SK-N-SH (cell line): ENCODE measurements at regions not wholly inside any gene's neighbourhood (a gene's known extent, or its start where the extent isn't known, plus 50 kb on each side); places are given as distances from the start of the nearest gene placed in this dataset.

ENCODE experiments used
- CTCF ChIA-PET: fragments of 300-600, 350-600 bp; formaldehyde crosslinking; extraction: SDS; loops from one replicate; lab custom pipeline; 2021; lab: Yijun Ruan, JAX
- POLR2A ChIA-PET: fragments of 350-600 bp; sonication (Branson Sonifier 250); formaldehyde crosslinking; extraction: SDS; loops from one replicate; lab custom pipeline; 2020; ENCODE audit warnings: antibody characterized with exemption, inconsistent platforms; lab: Yijun Ruan, JAX
- DNase-seq: peaks from one replicate; pipeline ENCODE4 v3.0.0; 2012
- H2AFZ ChIP-seq: fragments of 200-600 bp; sonication (generic); 2 replicates; pipeline ENCODE4 v1.8.1; 2016; ENCODE audit warnings: antibody characterized with exemption, mild to moderate bottlenecking, low read depth
- H3F3A ChIP-seq: fragments of 200-600 bp; sonication (generic); replicated peaks from 2 replicates; pipeline ENCODE3; 2016; ENCODE audit warnings: antibody characterized with exemption, mild to moderate bottlenecking; ENCODE audit not compliant: insufficient read depth
- H3K27ac ChIP-seq, 2 experiments: fragments of 200-500 bp in 1 of 2; fragments of 200-600 bp in 1 of 2; sonication (Bioruptor generic) in 1 of 2; sonication (generic), shearing (Covaris generic) in 1 of 2; 2 replicates each; pipeline versions ENCODE4 v1.5.1 to v1.6.1; 2014 to 2016; ENCODE audit warnings: low read depth in 2 of 2, inconsistent platforms in 1 of 2, low read length in 1 of 2, mild to moderate bottlenecking in 1 of 2, mixed read lengths in 1 of 2
- H3K27me3 ChIP-seq: fragments of 200-600 bp; sonication (generic), shearing (Covaris generic); 2 replicates; pipeline ENCODE4 v1.6.1; 2016; ENCODE audit warnings: mixed run types; ENCODE audit not compliant: insufficient read depth
- H3K36me3 ChIP-seq, 2 experiments: fragments of 200-500 bp in 1 of 2; fragments of 200-600 bp in 1 of 2; sonication (Bioruptor generic) in 1 of 2; sonication (generic) in 1 of 2; replicated peaks in 1 of 2; 2 replicates each; pipeline versions ENCODE3 to v1.5.1; 2014 to 2016; ENCODE audit warnings: low read length in 1 of 2, mild to moderate bottlenecking in 1 of 2; ENCODE audit not compliant: insufficient read depth in 2 of 2, control insufficient read depth in 1 of 2
- H3K4me1 ChIP-seq, 2 experiments: fragments of 200-500 bp in 1 of 2; fragments of 200-600 bp in 1 of 2; sonication (Bioruptor generic) in 1 of 2; sonication (generic), shearing (Covaris generic) in 1 of 2; 2 replicates each; pipeline versions ENCODE4 v1.5.1 to v1.6.1; 2014 to 2016; ENCODE audit warnings: low read depth in 1 of 2, low read length in 1 of 2, mixed run types in 1 of 2; ENCODE audit not compliant: insufficient read depth in 2 of 2, control insufficient read depth in 1 of 2
- H3K4me2 ChIP-seq: fragments of 200-600 bp; sonication (generic), shearing (Covaris generic); 2 replicates; pipeline ENCODE4 v1.6.1; 2017; ENCODE audit warnings: mixed run types
- H3K4me3 ChIP-seq, 2 experiments: fragments of 200-500 bp in 1 of 2; fragments of 200-600 bp in 1 of 2; sonication (Bioruptor generic) in 1 of 2; sonication (generic), shearing (Covaris generic) in 1 of 2; 2 replicates each; pipeline versions ENCODE4 v1.5.1 to v1.8.1; 2014 to 2016; ENCODE audit warnings: low read depth in 2 of 2, inconsistent platforms in 1 of 2, low read length in 1 of 2, mild to moderate bottlenecking in 1 of 2, mixed read lengths in 1 of 2, moderate library complexity in 1 of 2
- H3K79me2 ChIP-seq: fragments of 200-600 bp; sonication (generic); 2 replicates; pipeline ENCODE4 v1.8.1; 2017; ENCODE audit warnings: mild to moderate bottlenecking; ENCODE audit not compliant: insufficient read depth
- H3K9ac ChIP-seq: fragments of 200-600 bp; sonication (generic); 2 replicates; pipeline ENCODE4 v1.6.1; 2017; ENCODE audit warnings: mixed run types
- H3K9me2 ChIP-seq: fragments of 200-600 bp; sonication (generic); 2 replicates; pipeline ENCODE4 v1.6.1; 2017; ENCODE audit warnings: mixed run types
- H3K9me3 ChIP-seq: fragments of 200-600 bp; sonication (generic); 2 replicates; pipeline ENCODE4 v1.6.1; 2017; ENCODE audit warnings: mixed run types, mild to moderate bottlenecking, moderate library complexity
- H4K20me1 ChIP-seq: fragments of 200-600 bp; sonication (generic); 2 replicates; pipeline ENCODE4 v1.6.1; 2017; ENCODE audit warnings: mild to moderate bottlenecking, mixed run types; ENCODE audit not compliant: insufficient read depth
- FOXJ3 ChIP-seq: sonication (generic); formaldehyde crosslinking; IDR thresholded peaks from 2 replicates; pipeline ENCODE4 v1.5.1; 2020; ENCODE audit warnings: mild to moderate bottlenecking, missing genetic modification reagents
- GATA2 ChIP-seq: sonication (generic); formaldehyde crosslinking; IDR thresholded peaks from 2 replicates; pipeline ENCODE4 v1.5.0; 2020; ENCODE audit warnings: mild to moderate bottlenecking, missing genetic modification reagents
- MXI1 ChIP-seq: IDR thresholded peaks from 2 replicates; pipeline ENCODE4 v1.6.1; 2012; ENCODE audit warnings: mild to moderate bottlenecking, low read depth, low read length, improper control_type of control experiment
- RAD21 ChIP-seq: IDR thresholded peaks from 2 replicates; pipeline ENCODE4 v1.6.1; 2012; ENCODE audit warnings: mild to moderate bottlenecking, low read length
- RCOR1 ChIP-seq: fragments of 150-350 bp; IDR thresholded peaks from 2 replicates; pipeline ENCODE4 v1.6.1; 2017; ENCODE audit warnings: antibody characterized with exemption, low read length
- TAF1 ChIP-seq: IDR thresholded peaks from 2 replicates; pipeline ENCODE4 v1.6.1; 2012; ENCODE audit warnings: low read depth, mild to moderate bottlenecking, low read length, moderate library complexity, borderline replicate concordance
- TCF12 ChIP-seq: IDR thresholded peaks from 2 replicates; pipeline ENCODE4 v1.4.0; 2012
- TEAD4 ChIP-seq: IDR thresholded peaks from 2 replicates; pipeline ENCODE4 v1.4.0; 2012; ENCODE audit warnings: mild to moderate bottlenecking, borderline replicate concordance; ENCODE audit not compliant: insufficient read depth
- WGBS: methylation state at CpG from one replicate; pipeline ENCODE4 v1.1.6; 2017; ENCODE audit warnings: low lambda C conversion rate; 5-methylcytosine and 5-hydroxymethylcytosine counted together
- TF ChIP-seq, protein P1 (sequence below): IDR thresholded peaks from 2 replicates; pipeline ENCODE4 v1.6.1; 2012; ENCODE audit warnings: mild to moderate bottlenecking, low read depth, low read length, moderate library complexity
- TF ChIP-seq, protein P2 (sequence below): fragments of 200-600 bp; sonication (generic); IDR thresholded peaks from 2 replicates; pipeline ENCODE4 v1.6.1; 2017; ENCODE audit warnings: antibody characterized with exemption, mild to moderate bottlenecking, moderate library complexity

DNA sequence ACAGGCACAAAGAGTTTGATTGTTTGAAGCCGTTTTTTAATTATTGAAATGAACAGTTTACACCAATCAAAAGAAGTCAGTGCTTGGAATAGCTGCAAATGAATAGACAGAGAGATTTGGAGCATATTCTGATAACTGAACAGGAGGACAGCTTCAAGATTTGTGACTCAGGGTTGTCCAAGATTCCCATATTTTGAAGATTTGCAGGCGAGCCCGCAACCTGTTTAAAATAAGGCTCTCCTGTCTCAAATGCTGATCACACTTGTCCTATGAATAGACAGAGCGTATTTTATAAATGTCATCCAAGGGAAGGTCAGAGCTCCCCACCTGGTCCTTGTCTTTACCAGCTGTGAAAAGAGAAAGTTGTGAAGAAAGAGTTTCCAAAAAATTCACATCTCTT is 198.7 kb downstream of the RNF144A start:
- Histone ChIP-seq H3K4me2 (no peak overlapping the region), H4K20me1 (no peaks in the 10 kb centered on the region), H2AFZ (no peak overlapping the region), H3K27ac (no peak overlapping the region), H3F3A (no peaks in the 10 kb centered on the region), H3K9me2 (no peaks in the 10 kb centered on the region), H3K9ac (no peak overlapping the region), H3K79me2 (no peaks in the 10 kb centered on the region), H3K4me3 (no peak overlapping the region), H3K27me3 (no peaks in the 10 kb centered on the region), H3K36me3 (no peaks in the 10 kb centered on the region), H3K4me1 (peaks cover 0 to 5% of the 10 kb centered on the region in 2 experiments; a peak in 2 of 4 replicates), H3K9me3 (no peaks in the 10 kb centered on the region)
- WGBS = 69% methylated on average over 4 of the region's 4 CpGs
- no peak for DNase-seq
- CTCF ChIA-PET = interaction anchor here (0.8 to 5.1 kb wide), 8 partner anchors 9 to 1571 kb away, joined by 3 to 55 read pairs (median 4); no protein-coding TSS in a partner anchor
- TF ChIP-seq GATA2 (CRISPR knock-in tag) (no peak), FOXJ3 (no peak), RAD21 (no peak)
- POLR2A ChIA-PET = no interaction called here

DNA sequence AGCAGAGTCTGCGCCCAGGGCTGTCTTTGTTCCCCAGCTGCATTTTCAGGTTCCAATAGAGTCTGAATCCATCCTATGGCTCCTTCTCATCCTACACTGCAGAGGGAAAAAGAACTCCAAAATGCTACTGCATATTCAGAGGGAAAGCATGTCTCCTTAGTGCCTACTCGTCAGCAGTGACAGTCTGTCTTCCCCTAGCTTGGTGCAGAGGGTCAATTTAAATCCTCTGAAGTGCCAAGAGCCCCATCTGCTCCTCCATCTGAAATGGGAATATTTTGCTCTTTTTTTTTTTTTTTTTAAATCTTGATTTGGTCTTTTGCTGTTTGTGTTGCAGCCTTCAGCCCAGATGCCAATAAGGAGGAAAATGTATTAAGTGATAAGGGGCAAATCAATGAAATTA is 199.3 kb downstream of the RNF144A start:
- ChIA-PET POLR2A (no interaction called here), CTCF (interaction anchor here (0.8 to 5.1 kb wide), 8 partner anchors 10 to 1571 kb away, joined by 3 to 55 read pairs (median 4); no protein-coding TSS in a partner anchor)
- Histone ChIP-seq H3F3A (no peaks in the 10 kb centered on the region), H3K4me2 (no peak overlapping the region), H3K9me3 (no peaks in the 10 kb centered on the region), H3K4me3 (no peak overlapping the region), H3K9me2 (no peaks in the 10 kb centered on the region), H3K27me3 (no peaks in the 10 kb centered on the region), H3K79me2 (no peaks in the 10 kb centered on the region), H2AFZ (no peak overlapping the region), H3K9ac (no peak overlapping the region), H4K20me1 (no peaks in the 10 kb centered on the region), H3K36me3 (no peaks in the 10 kb centered on the region), H3K27ac (no peak overlapping the region), H3K4me1 (peaks cover 0 to 5% of the 10 kb centered on the region in 2 experiments; a peak in 2 of 4 replicates)
- DNase-seq = no peak
- WGBS = 83% methylated on average over 2 of the region's 2 CpGs
- TF ChIP-seq, protein P1, sequence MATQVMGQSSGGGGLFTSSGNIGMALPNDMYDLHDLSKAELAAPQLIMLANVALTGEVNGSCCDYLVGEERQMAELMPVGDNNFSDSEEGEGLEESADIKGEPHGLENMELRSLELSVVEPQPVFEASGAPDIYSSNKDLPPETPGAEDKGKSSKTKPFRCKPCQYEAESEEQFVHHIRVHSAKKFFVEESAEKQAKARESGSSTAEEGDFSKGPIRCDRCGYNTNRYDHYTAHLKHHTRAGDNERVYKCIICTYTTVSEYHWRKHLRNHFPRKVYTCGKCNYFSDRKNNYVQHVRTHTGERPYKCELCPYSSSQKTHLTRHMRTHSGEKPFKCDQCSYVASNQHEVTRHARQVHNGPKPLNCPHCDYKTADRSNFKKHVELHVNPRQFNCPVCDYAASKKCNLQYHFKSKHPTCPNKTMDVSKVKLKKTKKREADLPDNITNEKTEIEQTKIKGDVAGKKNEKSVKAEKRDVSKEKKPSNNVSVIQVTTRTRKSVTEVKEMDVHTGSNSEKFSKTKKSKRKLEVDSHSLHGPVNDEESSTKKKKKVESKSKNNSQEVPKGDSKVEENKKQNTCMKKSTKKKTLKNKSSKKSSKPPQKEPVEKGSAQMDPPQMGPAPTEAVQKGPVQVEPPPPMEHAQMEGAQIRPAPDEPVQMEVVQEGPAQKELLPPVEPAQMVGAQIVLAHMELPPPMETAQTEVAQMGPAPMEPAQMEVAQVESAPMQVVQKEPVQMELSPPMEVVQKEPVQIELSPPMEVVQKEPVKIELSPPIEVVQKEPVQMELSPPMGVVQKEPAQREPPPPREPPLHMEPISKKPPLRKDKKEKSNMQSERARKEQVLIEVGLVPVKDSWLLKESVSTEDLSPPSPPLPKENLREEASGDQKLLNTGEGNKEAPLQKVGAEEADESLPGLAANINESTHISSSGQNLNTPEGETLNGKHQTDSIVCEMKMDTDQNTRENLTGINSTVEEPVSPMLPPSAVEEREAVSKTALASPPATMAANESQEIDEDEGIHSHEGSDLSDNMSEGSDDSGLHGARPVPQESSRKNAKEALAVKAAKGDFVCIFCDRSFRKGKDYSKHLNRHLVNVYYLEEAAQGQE = no peak
- TF ChIP-seq RCOR1 (no peak), TAF1 (no peak), TEAD4 (no peak), TCF12 (no peak), MXI1 (no peak)
- TF ChIP-seq, protein P2, sequence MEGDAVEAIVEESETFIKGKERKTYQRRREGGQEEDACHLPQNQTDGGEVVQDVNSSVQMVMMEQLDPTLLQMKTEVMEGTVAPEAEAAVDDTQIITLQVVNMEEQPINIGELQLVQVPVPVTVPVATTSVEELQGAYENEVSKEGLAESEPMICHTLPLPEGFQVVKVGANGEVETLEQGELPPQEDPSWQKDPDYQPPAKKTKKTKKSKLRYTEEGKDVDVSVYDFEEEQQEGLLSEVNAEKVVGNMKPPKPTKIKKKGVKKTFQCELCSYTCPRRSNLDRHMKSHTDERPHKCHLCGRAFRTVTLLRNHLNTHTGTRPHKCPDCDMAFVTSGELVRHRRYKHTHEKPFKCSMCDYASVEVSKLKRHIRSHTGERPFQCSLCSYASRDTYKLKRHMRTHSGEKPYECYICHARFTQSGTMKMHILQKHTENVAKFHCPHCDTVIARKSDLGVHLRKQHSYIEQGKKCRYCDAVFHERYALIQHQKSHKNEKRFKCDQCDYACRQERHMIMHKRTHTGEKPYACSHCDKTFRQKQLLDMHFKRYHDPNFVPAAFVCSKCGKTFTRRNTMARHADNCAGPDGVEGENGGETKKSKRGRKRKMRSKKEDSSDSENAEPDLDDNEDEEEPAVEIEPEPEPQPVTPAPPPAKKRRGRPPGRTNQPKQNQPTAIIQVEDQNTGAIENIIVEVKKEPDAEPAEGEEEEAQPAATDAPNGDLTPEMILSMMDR = no peak
